ENCODE measurements at regions not wholly inside any gene's neighbourhood (a gene's known extent, or its start where the extent isn't known, plus 50 kb on each side); places are given as distances from the start of the nearest gene placed in this dataset.

DNA sequence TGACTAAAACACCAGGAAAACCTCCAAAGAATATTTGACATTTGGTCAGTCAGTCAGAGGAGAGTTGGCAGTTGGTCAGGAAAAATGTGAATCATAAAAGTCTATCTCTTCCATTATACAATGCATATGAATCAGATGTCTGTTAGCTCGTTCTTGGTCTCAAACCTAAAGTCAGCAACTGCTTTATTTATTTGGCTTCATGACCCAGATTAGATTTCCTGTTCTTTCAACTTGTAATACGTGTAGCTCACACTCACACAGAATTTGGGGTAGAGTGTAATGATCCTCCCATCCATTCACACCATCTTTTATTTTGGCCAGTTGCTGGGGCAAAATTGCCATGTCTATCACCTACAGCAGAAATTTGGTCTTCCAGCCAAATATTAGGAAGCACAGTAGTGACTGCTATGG, 81.9 kb upstream of the COL5A2 start:
- Histone ChIP-seq H3K27me3 (no peaks in the 10 kb centered on the region), H2AFZ (no peak overlapping the region), H3K36me3 (replicated peaks; ENCODE audit: insufficient read depth, low read depth) (no peaks in the 10 kb centered on the region), H3K9me3 (ENCODE audit: low read depth) (no peaks in the 10 kb centered on the region), H4K20me1 (ENCODE audit: insufficient read depth, poor library complexity, severe bottlenecking) (no peaks in the 10 kb centered on the region), H3K79me2 (no peaks in the 10 kb centered on the region), H3K9me2 (replicated peaks; ENCODE audit: insufficient read depth) (no peaks in the 10 kb centered on the region), H3K27ac (no peak overlapping the region), H3K4me2 (no peak overlapping the region), H3K4me1 (ENCODE audit: insufficient read depth) (no peaks in the 10 kb centered on the region), H3K4me3 (no peak overlapping the region)
- WGBS (ENCODE audit: low lambda C conversion rate, missing lambda C conversion rate): 61% methylated on average over 2 of the region's 2 CpGs
- TF ChIP-seq EZH2phosphoT487 (IDR thresholded peaks at IDR 0.05; ENCODE audit: low read depth, severe bottlenecking, unreplicated experiment) (no peak), EZH2 (IDR thresholded peaks at IDR 0.05; ENCODE audit: borderline replicate concordance) (no peak)
- no peak for DNase-seq (ENCODE audit: low spot score)

DNA sequence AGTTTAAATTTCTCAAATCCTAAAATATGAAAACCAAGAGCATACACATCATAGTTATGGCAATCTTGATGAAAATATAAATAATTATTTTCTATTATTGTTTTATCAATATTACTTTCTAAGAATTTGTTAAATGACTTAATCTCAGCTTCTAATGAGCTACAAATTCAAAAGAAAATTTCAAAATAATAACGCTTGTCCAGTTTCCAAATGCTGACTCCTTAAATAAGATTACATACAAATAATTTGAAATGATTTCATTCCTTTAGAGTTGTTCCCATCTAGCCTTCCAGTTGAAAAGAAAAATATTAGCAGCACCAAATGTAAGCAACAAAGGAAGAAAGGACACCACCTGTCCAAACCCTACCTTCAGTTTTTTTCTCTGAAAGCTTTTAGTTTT, 82.4 kb upstream of the COL5A2 start:
- no peak for DNase-seq (ENCODE audit: low spot score)
- Histone ChIP-seq H3K4me1 (ENCODE audit: insufficient read depth) (no peaks in the 10 kb centered on the region), H3K27ac (no peak overlapping the region), H3K4me2 (no peak overlapping the region), H2AFZ (no peak overlapping the region), H3K36me3 (replicated peaks; ENCODE audit: insufficient read depth, low read depth) (no peaks in the 10 kb centered on the region), H3K9me2 (replicated peaks; ENCODE audit: insufficient read depth) (no peaks in the 10 kb centered on the region), H3K9me3 (ENCODE audit: low read depth) (no peaks in the 10 kb centered on the region), H3K27me3 (no peaks in the 10 kb centered on the region), H3K79me2 (no peaks in the 10 kb centered on the region), H4K20me1 (ENCODE audit: insufficient read depth, poor library complexity, severe bottlenecking) (no peaks in the 10 kb centered on the region), H3K4me3 (no peak overlapping the region)
- TF ChIP-seq, protein P1, sequence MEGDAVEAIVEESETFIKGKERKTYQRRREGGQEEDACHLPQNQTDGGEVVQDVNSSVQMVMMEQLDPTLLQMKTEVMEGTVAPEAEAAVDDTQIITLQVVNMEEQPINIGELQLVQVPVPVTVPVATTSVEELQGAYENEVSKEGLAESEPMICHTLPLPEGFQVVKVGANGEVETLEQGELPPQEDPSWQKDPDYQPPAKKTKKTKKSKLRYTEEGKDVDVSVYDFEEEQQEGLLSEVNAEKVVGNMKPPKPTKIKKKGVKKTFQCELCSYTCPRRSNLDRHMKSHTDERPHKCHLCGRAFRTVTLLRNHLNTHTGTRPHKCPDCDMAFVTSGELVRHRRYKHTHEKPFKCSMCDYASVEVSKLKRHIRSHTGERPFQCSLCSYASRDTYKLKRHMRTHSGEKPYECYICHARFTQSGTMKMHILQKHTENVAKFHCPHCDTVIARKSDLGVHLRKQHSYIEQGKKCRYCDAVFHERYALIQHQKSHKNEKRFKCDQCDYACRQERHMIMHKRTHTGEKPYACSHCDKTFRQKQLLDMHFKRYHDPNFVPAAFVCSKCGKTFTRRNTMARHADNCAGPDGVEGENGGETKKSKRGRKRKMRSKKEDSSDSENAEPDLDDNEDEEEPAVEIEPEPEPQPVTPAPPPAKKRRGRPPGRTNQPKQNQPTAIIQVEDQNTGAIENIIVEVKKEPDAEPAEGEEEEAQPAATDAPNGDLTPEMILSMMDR (IDR thresholded peaks at IDR 0.05; ENCODE audit: poor library complexity): no peak
- TF ChIP-seq EZH2phosphoT487 (IDR thresholded peaks at IDR 0.05; ENCODE audit: low read depth, severe bottlenecking, unreplicated experiment) (no peak), EZH2 (IDR thresholded peaks at IDR 0.05; ENCODE audit: borderline replicate concordance) (no peak)
- WGBS (ENCODE audit: low lambda C conversion rate, missing lambda C conversion rate): 100% methylated on average over 1 of the region's 1 CpG

DNA sequence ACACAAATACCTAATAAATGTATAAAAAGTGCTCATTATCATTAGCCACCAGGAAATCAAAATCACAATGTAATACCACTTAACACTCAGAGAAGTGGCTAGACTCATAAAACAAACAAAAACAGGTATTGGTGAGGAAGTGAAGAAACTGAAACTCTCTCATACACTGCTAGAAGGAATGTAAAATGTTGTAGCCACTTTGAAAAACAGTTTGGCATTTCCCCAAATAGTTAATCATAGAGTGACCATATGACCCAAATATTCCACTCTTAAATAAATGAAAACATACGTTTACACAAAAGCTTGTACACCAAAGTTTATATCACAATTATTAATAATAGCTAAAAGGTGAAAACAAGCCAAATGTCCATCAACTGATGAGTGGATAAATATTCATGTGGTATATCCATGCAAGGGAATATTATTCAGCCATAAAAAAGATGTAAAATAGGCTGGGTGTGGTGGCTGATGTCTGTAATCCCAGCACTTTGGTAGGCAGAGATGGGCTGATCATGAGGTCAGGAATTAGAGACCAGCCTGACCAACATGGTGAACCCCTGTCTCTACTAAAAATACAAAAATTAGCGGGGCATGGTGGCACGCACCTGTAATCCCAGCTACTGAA, 86.2 kb upstream of the COL5A2 start:
- no peak overlapping the region for H3K27ac ChIP-seq
- H3K9me3 ChIP-seq (ENCODE audit: low read depth): no peaks in the 10 kb centered on the region
- H3K4me3 ChIP-seq: no peak overlapping the region
- H2AFZ ChIP-seq: no peak overlapping the region
- H3K36me3 ChIP-seq (replicated peaks; ENCODE audit: insufficient read depth, low read depth): no peaks in the 10 kb centered on the region
- H3K4me1 ChIP-seq (ENCODE audit: insufficient read depth): no peaks in the 10 kb centered on the region
- H4K20me1 ChIP-seq (ENCODE audit: insufficient read depth, poor library complexity, severe bottlenecking): no peaks in the 10 kb centered on the region
- 94% methylated on average over 3 of the region's 3 CpGs for WGBS (ENCODE audit: low lambda C conversion rate, missing lambda C conversion rate)
- no peaks in the 10 kb centered on the region for H3K79me2 ChIP-seq
- H3K27me3 ChIP-seq: no peaks in the 10 kb centered on the region
- no peak for TF ChIP-seq EZH2phosphoT487 (IDR thresholded peaks at IDR 0.05; ENCODE audit: low read depth, severe bottlenecking, unreplicated experiment)
- TF ChIP-seq, protein P1 (IDR thresholded peaks at IDR 0.05; ENCODE audit: poor library complexity): no peak
- no peak for TF ChIP-seq EZH2 (IDR thresholded peaks at IDR 0.05; ENCODE audit: borderline replicate concordance)
- no peak for DNase-seq (ENCODE audit: low spot score)
- H3K9me2 ChIP-seq (replicated peaks; ENCODE audit: insufficient read depth): no peaks in the 10 kb centered on the region
- no peak overlapping the region for H3K4me2 ChIP-seq

DNA sequence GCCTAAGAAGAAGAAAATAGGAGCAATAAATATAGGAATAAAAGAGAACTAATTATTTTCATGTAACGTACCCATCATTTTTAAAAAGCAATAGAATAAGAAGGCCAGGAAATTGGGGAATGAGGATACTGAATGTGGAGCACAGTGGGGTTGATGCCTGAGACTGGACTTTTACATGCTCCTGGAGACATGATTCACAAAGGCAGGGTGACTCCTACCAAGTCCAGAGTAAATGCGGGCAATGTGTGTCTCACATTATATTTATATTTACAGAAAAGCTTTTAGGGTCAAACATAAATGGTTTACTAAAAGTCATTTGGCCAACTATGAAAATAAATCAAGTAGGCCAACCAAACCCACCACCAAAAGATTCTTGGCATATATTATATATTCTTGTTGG, 87.9 kb upstream of the COL5A2 start:
- no peaks in the 10 kb centered on the region for H4K20me1 ChIP-seq (ENCODE audit: insufficient read depth, poor library complexity, severe bottlenecking)
- WGBS (ENCODE audit: low lambda C conversion rate, missing lambda C conversion rate): 50% methylated on average over 2 of the region's 2 CpGs
- H2AFZ ChIP-seq: no peak overlapping the region
- H3K27ac ChIP-seq: no peak overlapping the region
- no peaks in the 10 kb centered on the region for H3K9me3 ChIP-seq (ENCODE audit: low read depth)
- no peaks in the 10 kb centered on the region for H3K79me2 ChIP-seq
- no peaks in the 10 kb centered on the region for H3K27me3 ChIP-seq
- H3K4me2 ChIP-seq: no peak overlapping the region
- no peak for DNase-seq (ENCODE audit: low spot score)
- H3K36me3 ChIP-seq (replicated peaks; ENCODE audit: insufficient read depth, low read depth): no peaks in the 10 kb centered on the region
- H3K4me3 ChIP-seq: no peak overlapping the region
- no peaks in the 10 kb centered on the region for H3K9me2 ChIP-seq (replicated peaks; ENCODE audit: insufficient read depth)
- H3K4me1 ChIP-seq (ENCODE audit: insufficient read depth): no peaks in the 10 kb centered on the region
- TF ChIP-seq EZH2 (IDR thresholded peaks at IDR 0.05; ENCODE audit: borderline replicate concordance): no peak
- no peak for TF ChIP-seq EZH2phosphoT487 (IDR thresholded peaks at IDR 0.05; ENCODE audit: low read depth, severe bottlenecking, unreplicated experiment)
- TF ChIP-seq, protein P1 (IDR thresholded peaks at IDR 0.05; ENCODE audit: poor library complexity): no peak
